Neuronal stem cell (in vitro differentiated cells): ENCODE measurements at regions not wholly inside any gene's neighbourhood (a gene's known extent, or its start where the extent isn't known, plus 50 kb on each side); places are given as distances from the start of the nearest gene placed in this dataset.

ENCODE experiments used
- DNase-seq: peaks from one replicate; pipeline ENCODE4 v3.0.0-alpha.2; 2013; ENCODE audit warnings: low spot score
- H2AFZ ChIP-seq: one replicate; pipeline ENCODE4 v1.6.1; 2013; ENCODE audit warnings: mild to moderate bottlenecking, low read length, inconsistent platforms
- H2AK5ac ChIP-seq: 2 replicates; pipeline ENCODE4 v1.6.1; 2013; ENCODE audit warnings: low read depth, mild to moderate bottlenecking, inconsistent platforms, low read length, moderate library complexity, mixed read lengths
- H2BK120ac ChIP-seq: 2 replicates; pipeline ENCODE4 v1.6.1; 2013; ENCODE audit warnings: low read depth, mild to moderate bottlenecking, inconsistent platforms, low read length, moderate library complexity, mixed read lengths
- H2BK12ac ChIP-seq: one replicate; pipeline ENCODE4 v1.6.1; 2013; ENCODE audit warnings: low read length, inconsistent platforms
- H2BK15ac ChIP-seq: 2 replicates; pipeline ENCODE4 v1.6.1; 2013; ENCODE audit warnings: mild to moderate bottlenecking, low read length, inconsistent platforms, mixed read lengths
- H2BK5ac ChIP-seq: one replicate; pipeline ENCODE4 v1.6.1; 2013; ENCODE audit warnings: inconsistent platforms, mild to moderate bottlenecking, low read length, moderate library complexity
- H3K14ac ChIP-seq: one replicate; pipeline ENCODE4 v1.6.1; 2013; ENCODE audit warnings: low read length, inconsistent platforms
- H3K18ac ChIP-seq: 2 replicates; pipeline ENCODE4 v1.6.1; 2013; ENCODE audit warnings: low read length, inconsistent platforms
- H3K23ac ChIP-seq: 2 replicates; pipeline ENCODE4 v1.6.1; 2013; ENCODE audit warnings: low read depth, mild to moderate bottlenecking, mixed read lengths, low read length, inconsistent platforms; ENCODE audit not compliant: poor library complexity
- H3K27ac ChIP-seq: replicated peaks from 3 replicates; pipeline ENCODE4 v1.5.1; 2013; ENCODE audit warnings: low read length, inconsistent platforms
- H3K27me3 ChIP-seq, 3 experiments: 2 replicates each; pipeline ENCODE4 v1.6.1; 2013; ENCODE audit warnings: low read length in 3 of 3, mild to moderate bottlenecking in 2 of 3, inconsistent platforms in 1 of 3, low read depth in 1 of 3, mixed read lengths in 1 of 3, moderate library complexity in 1 of 3; ENCODE audit not compliant: control insufficient read depth in 3 of 3, insufficient read depth in 3 of 3
- H3K36me3 ChIP-seq, 2 donors: replicated peaks in 1 of 2; 2 replicates each; pipeline ENCODE4 v1.6.1; 2013; ENCODE audit warnings: low read length in 2 of 2; ENCODE audit not compliant: control insufficient read depth in 2 of 2, insufficient read depth in 2 of 2
- H3K4ac ChIP-seq: 2 replicates; pipeline ENCODE4 v1.6.1; 2013; ENCODE audit warnings: inconsistent platforms, mild to moderate bottlenecking, low read length, moderate library complexity
- H3K4me1 ChIP-seq, 2 donors: 1 replicate in 1 of 2; 2 replicates in 1 of 2; pipeline ENCODE4 v1.6.1; 2013; ENCODE audit warnings: low read length in 2 of 2, low read depth in 1 of 2; ENCODE audit not compliant: control insufficient read depth in 2 of 2, insufficient read depth in 1 of 2
- H3K4me2 ChIP-seq: one replicate; pipeline ENCODE4 v1.6.1; 2013; ENCODE audit warnings: mild to moderate bottlenecking, low read length, inconsistent platforms; ENCODE audit not compliant: insufficient read depth, poor library complexity, severe bottlenecking
- H3K4me3 ChIP-seq, 2 donors: 2 replicates each; pipeline ENCODE4 v1.5.1; 2013; ENCODE audit warnings: low read length in 2 of 2, mild to moderate bottlenecking in 2 of 2, inconsistent platforms in 1 of 2, moderate library complexity in 1 of 2
- H3K79me1 ChIP-seq: one replicate; pipeline ENCODE4 v1.6.1; 2013; ENCODE audit warnings: low read depth, mild to moderate bottlenecking, inconsistent platforms, low read length, moderate library complexity
- H3K9ac ChIP-seq: one replicate; pipeline ENCODE4 v1.6.1; 2013; ENCODE audit warnings: mild to moderate bottlenecking, low read depth, low read length, inconsistent platforms; ENCODE audit not compliant: poor library complexity
- H3K9me3 ChIP-seq, 2 donors: replicated peaks in 1 of 2; 2 replicates each; pipeline versions ENCODE3 to v1.6.1; 2013; ENCODE audit warnings: low read length in 2 of 2, mild to moderate bottlenecking in 2 of 2, inconsistent platforms in 1 of 2, low read depth in 1 of 2, mixed read lengths in 1 of 2, moderate library complexity in 1 of 2; ENCODE audit not compliant: control insufficient read depth in 2 of 2, insufficient read depth in 1 of 2
- H4K8ac ChIP-seq: one replicate; pipeline ENCODE4 v1.6.1; 2013; ENCODE audit warnings: low read depth, mild to moderate bottlenecking, inconsistent platforms, low read length, moderate library complexity
- H4K91ac ChIP-seq: one replicate; pipeline ENCODE4 v1.6.1; 2013; ENCODE audit warnings: low read length, low read depth, mild to moderate bottlenecking, inconsistent platforms; ENCODE audit not compliant: poor library complexity
- WGBS, 2 donors: extraction: QIAGEN DNeasy Blood & Tissue Kit; methylation state at CpG; one replicate each; pipeline ENCODE4 v1.1.7; 2013; ENCODE audit warnings: missing lambda C conversion rate in 2 of 2, mixed read lengths in 1 of 2; ENCODE audit not compliant: insufficient read length in 2 of 2, insufficient replicate concordance in 1 of 2; ENCODE audit errors: extremely low coverage in 2 of 2; 5-methylcytosine and 5-hydroxymethylcytosine counted together

DNA sequence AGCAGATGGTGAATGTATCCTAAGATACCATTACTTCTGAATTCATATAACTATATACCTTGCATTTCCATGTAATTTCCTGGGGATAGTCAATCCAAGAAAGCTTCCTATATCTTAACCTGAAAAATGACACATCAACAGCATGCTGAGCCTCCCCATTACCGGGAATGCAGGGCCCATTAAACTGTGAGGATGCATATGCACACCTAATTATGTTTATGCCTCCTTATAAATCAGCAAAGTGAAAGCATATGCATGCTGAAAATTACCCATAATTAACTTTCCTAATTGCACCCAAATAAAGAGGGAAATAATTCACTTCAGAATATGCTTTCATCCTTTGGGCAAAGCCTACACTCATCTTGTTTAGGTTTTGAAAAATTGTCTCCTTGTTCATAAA, 663.0 kb downstream of the KCNA4 start:
- H3K9ac ChIP-seq: no peak overlapping the region
- no peak overlapping the region for H2BK12ac ChIP-seq
- H3K14ac ChIP-seq: no peak overlapping the region
- no peak for DNase-seq
- no peak overlapping the region for H4K91ac ChIP-seq
- no peaks in the 10 kb centered on the region for H3K79me1 ChIP-seq
- H2BK120ac ChIP-seq: no peak overlapping the region
- WGBS, 2 donors: no CpG with 5 or more reads among the region's 1 CpG
- H3K4me2 ChIP-seq: no peak overlapping the region
- no peaks in the 10 kb centered on the region for H3K27me3 ChIP-seq
- no peaks in the 10 kb centered on the region for H3K9me3 ChIP-seq
- no peak overlapping the region for H3K4ac ChIP-seq
- no peak overlapping the region for H3K23ac ChIP-seq
- no peak overlapping the region for H3K18ac ChIP-seq
- H2AFZ ChIP-seq: no peak overlapping the region
- no peak overlapping the region for H4K8ac ChIP-seq
- no peak overlapping the region for H2BK5ac ChIP-seq
- no peaks in the 10 kb centered on the region for H3K36me3 ChIP-seq
- H2BK15ac ChIP-seq: no peak overlapping the region
- no peak overlapping the region for H2AK5ac ChIP-seq
- H3K27ac ChIP-seq: no peak overlapping the region
- H3K4me3 ChIP-seq: no peak overlapping the region
- no peaks in the 10 kb centered on the region for H3K4me1 ChIP-seq

DNA sequence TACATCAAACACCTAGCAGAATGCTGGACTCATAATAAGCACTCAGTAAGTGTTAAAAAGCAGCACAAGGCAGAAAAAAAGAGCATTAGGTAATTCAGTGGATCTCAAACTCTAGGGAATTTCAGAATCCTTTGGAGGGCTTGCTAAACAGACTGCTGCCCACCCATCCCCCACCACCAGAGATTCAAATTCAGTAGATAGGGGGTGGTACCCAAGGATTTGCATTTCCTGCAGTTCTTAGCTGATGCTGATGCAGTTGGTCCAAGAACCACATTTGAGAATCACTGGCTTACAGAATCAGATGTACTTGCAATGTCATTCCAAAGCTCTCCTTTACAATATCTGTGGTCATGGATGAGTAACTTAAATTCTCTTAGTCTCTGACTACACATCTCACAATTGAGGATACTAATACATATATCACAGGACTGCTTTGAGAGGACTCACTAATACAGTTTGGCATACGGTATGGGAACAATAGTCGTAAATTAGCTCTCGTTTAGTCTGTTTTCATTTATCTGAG, 664.5 kb downstream of the KCNA4 start:
- Histone ChIP-seq H3K14ac (no peak overlapping the region), H3K27ac (no peak overlapping the region), H2AFZ (no peak overlapping the region), H2BK5ac (no peak overlapping the region), H3K23ac (no peak overlapping the region), H3K9me3 (no peaks in the 10 kb centered on the region), H2BK12ac (no peak overlapping the region), H3K4ac (no peak overlapping the region), H2BK15ac (no peak overlapping the region), H3K79me1 (no peaks in the 10 kb centered on the region), H3K27me3 (no peaks in the 10 kb centered on the region), H3K9ac (no peak overlapping the region), H3K4me1 (no peaks in the 10 kb centered on the region), H3K4me3 (no peak overlapping the region), H4K8ac (no peak overlapping the region), H3K36me3 (no peaks in the 10 kb centered on the region), H4K91ac (no peak overlapping the region), H2AK5ac (no peak overlapping the region), H3K18ac (no peak overlapping the region), H2BK120ac (no peak overlapping the region), H3K4me2 (no peak overlapping the region)
- no peak for DNase-seq
- WGBS, 2 donors: no CpG with 5 or more reads among the region's 3 CpGs

DNA sequence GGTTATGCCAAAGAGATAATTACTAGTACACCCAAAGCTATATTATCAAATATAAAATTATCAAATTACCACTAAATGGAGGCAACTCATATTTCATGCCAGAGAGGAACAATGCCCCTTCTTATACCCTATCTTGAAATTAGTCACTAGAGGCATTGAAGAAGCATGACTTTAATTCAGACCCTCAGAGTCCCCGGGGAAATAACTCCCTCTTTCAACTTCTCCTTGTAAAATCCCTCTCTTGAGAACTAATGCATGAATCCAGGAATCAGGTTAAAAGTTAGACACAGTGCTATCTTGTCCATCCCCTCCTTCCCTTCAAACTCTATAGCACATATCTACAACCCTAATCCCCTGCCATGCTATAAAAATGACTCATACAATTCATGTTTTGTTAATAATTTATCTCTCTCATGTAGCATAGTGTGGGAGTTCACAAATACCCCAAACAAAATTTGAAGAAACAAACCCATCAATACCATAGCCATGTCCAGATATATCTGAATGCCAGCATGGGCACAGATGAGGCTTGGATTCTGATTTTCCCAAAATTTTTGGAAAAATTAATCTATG, 665.4 kb downstream of the KCNA4 start:
- Histone ChIP-seq H3K27ac (no peak overlapping the region), H2BK12ac (no peak overlapping the region), H3K4ac (no peak overlapping the region), H3K4me1 (no peaks in the 10 kb centered on the region), H3K79me1 (no peaks in the 10 kb centered on the region), H2AK5ac (no peak overlapping the region), H3K14ac (no peak overlapping the region), H3K9me3 (no peaks in the 10 kb centered on the region), H3K4me3 (no peak overlapping the region), H3K23ac (no peak overlapping the region), H4K8ac (no peak overlapping the region), H2BK120ac (no peak overlapping the region), H2AFZ (no peak overlapping the region), H2BK5ac (no peak overlapping the region), H3K36me3 (no peaks in the 10 kb centered on the region), H3K4me2 (no peak overlapping the region), H3K9ac (no peak overlapping the region), H3K18ac (no peak overlapping the region), H2BK15ac (no peak overlapping the region), H4K91ac (no peak overlapping the region), H3K27me3 (no peaks in the 10 kb centered on the region)
- WGBS, 2 donors: no CpG with 5 or more reads among the region's 1 CpG
- no peak for DNase-seq

DNA sequence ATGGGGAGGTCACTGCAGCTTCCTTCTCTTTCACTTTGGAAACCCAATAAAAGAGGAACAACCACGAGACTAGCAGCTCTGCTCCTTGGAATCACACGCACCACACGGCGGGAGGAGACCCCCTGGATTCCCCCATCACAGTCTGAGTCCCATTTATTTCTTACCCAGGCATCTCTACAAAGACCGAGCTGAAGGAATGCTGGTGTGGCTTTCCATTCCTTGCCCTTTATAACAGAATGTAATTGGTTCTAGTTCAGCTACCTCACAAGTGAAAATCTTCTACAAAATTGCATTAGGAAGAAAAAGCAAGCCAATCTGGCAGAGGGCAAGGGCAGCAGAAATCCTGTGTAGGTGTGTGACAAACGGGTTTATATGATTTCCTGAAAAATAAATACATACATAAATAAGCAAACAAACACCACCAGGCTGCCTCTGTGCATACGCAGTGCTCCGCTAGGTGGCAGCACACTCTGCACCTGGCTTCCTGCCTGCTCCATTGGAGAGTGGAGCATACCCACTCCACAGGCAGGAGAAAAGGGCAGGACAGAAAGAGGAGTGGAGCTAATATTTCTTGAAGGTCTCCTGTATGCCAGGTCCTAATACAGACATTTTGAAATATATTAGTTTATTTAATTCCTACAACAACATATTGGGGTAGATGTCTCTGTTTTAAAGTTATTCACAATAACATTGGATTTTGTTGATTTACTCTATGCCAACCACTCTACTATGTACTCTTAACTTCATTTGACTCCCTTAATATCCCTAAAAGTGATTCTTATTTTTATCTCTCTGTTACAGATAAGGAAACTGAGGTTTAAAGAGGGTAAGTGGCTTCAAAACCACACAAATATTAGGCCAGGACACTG, 673.1 kb downstream of the KCNA4 start:
- Histone ChIP-seq H3K4me3 (no peak overlapping the region), H2BK15ac (no peak overlapping the region), H3K14ac (no peak overlapping the region), H2BK12ac (no peak overlapping the region), H2AK5ac (no peak overlapping the region), H4K91ac (no peak overlapping the region), H3K9ac (no peak overlapping the region), H2AFZ (no peak overlapping the region), H3K4me2 (no peak overlapping the region), H3K27ac (no peak overlapping the region), H3K4me1 (no peaks in the 10 kb centered on the region), H3K79me1 (no peaks in the 10 kb centered on the region), H2BK5ac (no peak overlapping the region), H3K4ac (no peak overlapping the region), H3K36me3 (no peaks in the 10 kb centered on the region), H3K27me3 (no peaks in the 10 kb centered on the region), H3K18ac (no peak overlapping the region), H4K8ac (no peak overlapping the region), H2BK120ac (no peak overlapping the region), H3K23ac (no peak overlapping the region), H3K9me3 (peaks cover 0 to 2% of the 10 kb centered on the region in 2 donors)
- WGBS, 2 donors: no CpG with 5 or more reads among the region's 8 CpGs
- DNase-seq: peak; percentile 55
